ENCODE measurements at regions not wholly inside any gene's neighbourhood (a gene's known extent, or its start where the extent isn't known, plus 50 kb on each side); places are given as distances from the start of the nearest gene placed in this dataset.
"Not testable (repeated sequence)": the region's sequence is repeated elsewhere in the genome, so short reads cannot be mapped to it uniquely, and the experiment has no call there.

GRCh38 chr4:159950707-159951106 is 847.8 kb downstream of the RAPGEF2 start:
- no peak for DNase-seq (ENCODE audit: low read depth)
- TF ChIP-seq CTCF (IDR thresholded peaks at IDR 0.05; ENCODE audit: insufficient read depth, low read depth, low read length): no peak
- H3K4me3 ChIP-seq (ENCODE audit: low read depth, low read length): no peak overlapping the region

GRCh38 chr4:159966746-159967145 is 863.9 kb downstream of the RAPGEF2 start:
- DNase-seq (ENCODE audit: low read depth): no peak
- no peak for TF ChIP-seq CTCF (IDR thresholded peaks at IDR 0.05; ENCODE audit: insufficient read depth, low read depth, low read length)
- no peak overlapping the region for H3K4me3 ChIP-seq (ENCODE audit: low read depth, low read length)

- not testable (repeated sequence) for DNase-seq (ENCODE audit: low read depth); H3K4me3 ChIP-seq (ENCODE audit: low read depth, low read length)
Measured at GRCh38 chr4:159976871-159977482, 874.1 kb downstream of the RAPGEF2 start.

GRCh38 chr4:159977907-159978617 is 875.2 kb downstream of the RAPGEF2 start:
- no peak for DNase-seq (ENCODE audit: low read depth)
- no peak for TF ChIP-seq CTCF (IDR thresholded peaks at IDR 0.05; ENCODE audit: insufficient read depth, low read depth, low read length)
- no peak overlapping the region for H3K4me3 ChIP-seq (ENCODE audit: low read depth, low read length)

GRCh38 chr4:159979351-159979750 is 876.5 kb downstream of the RAPGEF2 start:
- no peak for TF ChIP-seq CTCF (IDR thresholded peaks at IDR 0.05; ENCODE audit: insufficient read depth, low read depth, low read length)
- DNase-seq (ENCODE audit: low read depth): no peak
- no peak overlapping the region for H3K4me3 ChIP-seq (ENCODE audit: low read depth, low read length)

GRCh38 chr4:159979953-159980352 is 877.1 kb downstream of the RAPGEF2 start:
- no peak overlapping the region for H3K4me3 ChIP-seq (ENCODE audit: low read depth, low read length)

More at GRCh38 chr4:159979953-159980352, 877.1 kb downstream of the RAPGEF2 start:
- no peak for TF ChIP-seq CTCF (IDR thresholded peaks at IDR 0.05; ENCODE audit: insufficient read depth, low read depth, low read length)
- DNase-seq (ENCODE audit: low read depth): no peak
